ENCODE measurements at regions not wholly inside any gene's neighbourhood (a gene's known extent, or its start where the extent isn't known, plus 50 kb on each side); places are given as distances from the start of the nearest gene placed in this dataset.

DNA sequence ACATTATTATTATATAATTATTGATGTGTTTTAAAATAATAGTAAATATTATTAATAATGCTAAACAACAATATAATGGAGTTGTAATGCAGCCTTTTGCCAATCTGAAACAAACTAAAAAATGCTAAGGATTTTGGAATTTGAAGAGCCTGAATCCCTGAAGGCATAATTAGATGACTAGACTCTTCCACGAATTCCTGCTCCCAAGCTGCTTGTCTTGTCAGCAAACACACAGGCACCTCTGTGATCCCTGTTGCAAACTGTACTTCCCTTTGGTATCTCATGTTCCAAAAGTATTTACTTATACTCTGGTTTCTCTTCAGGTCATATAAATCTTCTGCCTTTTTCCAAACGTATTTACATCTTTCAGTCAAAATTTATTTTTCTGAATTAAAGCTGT lies 1862.4 kb downstream of the OLFM4 start:
- TF ChIP-seq, protein P1, sequence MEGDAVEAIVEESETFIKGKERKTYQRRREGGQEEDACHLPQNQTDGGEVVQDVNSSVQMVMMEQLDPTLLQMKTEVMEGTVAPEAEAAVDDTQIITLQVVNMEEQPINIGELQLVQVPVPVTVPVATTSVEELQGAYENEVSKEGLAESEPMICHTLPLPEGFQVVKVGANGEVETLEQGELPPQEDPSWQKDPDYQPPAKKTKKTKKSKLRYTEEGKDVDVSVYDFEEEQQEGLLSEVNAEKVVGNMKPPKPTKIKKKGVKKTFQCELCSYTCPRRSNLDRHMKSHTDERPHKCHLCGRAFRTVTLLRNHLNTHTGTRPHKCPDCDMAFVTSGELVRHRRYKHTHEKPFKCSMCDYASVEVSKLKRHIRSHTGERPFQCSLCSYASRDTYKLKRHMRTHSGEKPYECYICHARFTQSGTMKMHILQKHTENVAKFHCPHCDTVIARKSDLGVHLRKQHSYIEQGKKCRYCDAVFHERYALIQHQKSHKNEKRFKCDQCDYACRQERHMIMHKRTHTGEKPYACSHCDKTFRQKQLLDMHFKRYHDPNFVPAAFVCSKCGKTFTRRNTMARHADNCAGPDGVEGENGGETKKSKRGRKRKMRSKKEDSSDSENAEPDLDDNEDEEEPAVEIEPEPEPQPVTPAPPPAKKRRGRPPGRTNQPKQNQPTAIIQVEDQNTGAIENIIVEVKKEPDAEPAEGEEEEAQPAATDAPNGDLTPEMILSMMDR (IDR thresholded peaks at IDR 0.05): no peak
- no peak for TF ChIP-seq EP300 (IDR thresholded peaks at IDR 0.05)
